Liver (tissue), 3 donors: ENCODE measurements at regions not wholly inside any gene's neighbourhood (a gene's known extent, or its start where the extent isn't known, plus 50 kb on each side); places are given as distances from the start of the nearest gene placed in this dataset.

Experiments used
- CTCF ChIP-seq: fragments of 150-350 bp; IDR thresholded peaks from 2 replicates; pipeline ENCODE4 v1.5.1; 2017; ENCODE audit warnings: improper control_type of control experiment, low read depth, low read length; ENCODE audit not compliant: missing input control
- GABPA ChIP-seq, 2 donors: IDR thresholded peaks in 1 of 2; conservative IDR thresholded peaks in 1 of 2; 2 replicates each; pipeline ENCODE4 v1.6.1; 2016; ENCODE audit warnings: antibody characterized with exemption in 2 of 2, mild to moderate bottlenecking in 1 of 2, moderate library complexity in 1 of 2
- HNF4G ChIP-seq: IDR thresholded peaks from 2 replicates; pipeline ENCODE4 v1.6.1; 2016; ENCODE audit warnings: antibody characterized with exemption
- JUND ChIP-seq, 2 donors: IDR thresholded peaks; 2 replicates each; pipeline ENCODE4 v1.6.1; 2016; ENCODE audit warnings: antibody characterized with exemption in 2 of 2
- MAX ChIP-seq: IDR thresholded peaks from 2 replicates; pipeline ENCODE4 v1.6.1; 2016; ENCODE audit warnings: antibody characterized with exemption
- RAD21 ChIP-seq, 2 donors: IDR thresholded peaks; 2 replicates each; pipeline ENCODE4 v1.6.1; 2016; ENCODE audit warnings: antibody characterized with exemption in 2 of 2, mild to moderate bottlenecking in 2 of 2
- REST ChIP-seq: IDR thresholded peaks from 2 replicates; pipeline ENCODE4 v1.6.1; 2016; ENCODE audit warnings: antibody characterized with exemption, mild to moderate bottlenecking
- SP1 ChIP-seq: IDR thresholded peaks from 2 replicates; pipeline ENCODE4 v1.6.1; 2018; ENCODE audit warnings: antibody characterized with exemption, mild to moderate bottlenecking
- TAF1 ChIP-seq: conservative IDR thresholded peaks from 2 replicates; pipeline ENCODE4 v1.6.1; 2016; ENCODE audit warnings: antibody characterized with exemption, mild to moderate bottlenecking
- YY1 ChIP-seq: IDR thresholded peaks from 2 replicates; pipeline ENCODE4 v1.6.1; 2016; ENCODE audit warnings: antibody characterized with exemption, mild to moderate bottlenecking
- donor health status: healthy.
- donor health status: healthy.

- TF ChIP-seq CTCF (no peak), REST (no peak), GABPA (IDR thresholded peaks at IDR 0.05 in 1 of 2, conservative IDR thresholded peaks at IDR 0.05 in 1 of 2) (no peak), MAX (no peak), TAF1 (no peak), YY1 (no peak), JUND (IDR thresholded peaks at IDR 0.05) (no peak), RAD21 (IDR thresholded peaks at IDR 0.05) (no peak), HNF4G (no peak), SP1 (no peak)
Measured at GRCh38 chr7:91358303-91358702, 94.1 kb downstream of the FZD1 start.
